Esophagus muscularis mucosa (tissue), 4 donors: ENCODE measurements at regions not wholly inside any gene's neighbourhood (a gene's known extent, or its start where the extent isn't known, plus 50 kb on each side); places are given as distances from the start of the nearest gene placed in this dataset.

Experiments used
- DNase-seq: peaks from one replicate; pipeline ENCODE4 v3.0.0-alpha.2; 2017; ENCODE audit errors: extremely low spot score
- H3K27ac ChIP-seq, 4 donors: fragments of 200-600 bp; sonication (generic); replicated peaks in 1 of 4; 1 replicate in 3 of 4; 2 replicates in 1 of 4; pipeline ENCODE4 v1.5.1; 2016 to 2019; ENCODE audit warnings: mild to moderate bottlenecking in 1 of 4
- H3K27me3 ChIP-seq, 4 donors: fragments of 200-600 bp; sonication (generic); one replicate each; pipeline versions ENCODE4 v1.5.1 to v1.6.0; 2016 to 2019
- H3K36me3 ChIP-seq, 4 donors: fragments of 200-600 bp; sonication (generic); one replicate each; pipeline ENCODE4 v1.5.1; 2016 to 2019
- H3K4me1 ChIP-seq, 4 donors: fragments of 200-600 bp; sonication (generic); one replicate each; pipeline ENCODE4 v1.5.1; 2016 to 2019
- H3K4me3 ChIP-seq, 4 donors: fragments of 200-600 bp; sonication (generic); 1 replicate in 2 of 4; 2 replicates in 2 of 4; pipeline ENCODE4 v1.5.1; 2016 to 2019; ENCODE audit warnings: mild to moderate bottlenecking in 4 of 4, moderate library complexity in 1 of 4
- H3K9me3 ChIP-seq, 4 donors: fragments of 200-600 bp; sonication (generic); 1 replicate in 3 of 4; 2 replicates in 1 of 4; pipeline ENCODE4 v1.5.1; 2016 to 2019
- EP300 ChIP-seq: sonication (generic); formaldehyde crosslinking; IDR thresholded peaks from one replicate; pipeline ENCODE4 v1.6.1; 2017; ENCODE audit warnings: antibody characterized with exemption
- POLR2A ChIP-seq: fragments of 450-650 bp; IDR thresholded peaks from one replicate; pipeline ENCODE4 v1.6.1; 2017; ENCODE audit warnings: antibody characterized with exemption, moderate library complexity, mild to moderate bottlenecking, low read depth
- POLR2AphosphoS5 ChIP-seq, 2 donors: sonication (generic); formaldehyde crosslinking; IDR thresholded peaks; one replicate each; pipeline ENCODE4 v1.6.1; 2017; ENCODE audit warnings: antibody characterized with exemption in 2 of 2
- WGBS: methylation state at CpG from one replicate; pipeline ENCODE4 v1.1.5; 2018; 5-methylcytosine and 5-hydroxymethylcytosine counted together
- intact Hi-C: fragments of 100-400 bp; cut with DNase I; formaldehyde crosslinking; loops from one replicate; pipeline ENCODE4 v1.15.1; 2023
- TF ChIP-seq, protein P1 (sequence below), 3 experiments: fragments of 200-600 bp in 2 of 3; fragments of 450-650 bp in 1 of 3; sonication (generic) in 2 of 3; IDR thresholded peaks; one replicate each; pipeline ENCODE4 v1.5.1; 2017 to 2019; ENCODE audit warnings: antibody characterized with exemption in 3 of 3, mild to moderate bottlenecking in 2 of 3, moderate library complexity in 1 of 3

DNA sequence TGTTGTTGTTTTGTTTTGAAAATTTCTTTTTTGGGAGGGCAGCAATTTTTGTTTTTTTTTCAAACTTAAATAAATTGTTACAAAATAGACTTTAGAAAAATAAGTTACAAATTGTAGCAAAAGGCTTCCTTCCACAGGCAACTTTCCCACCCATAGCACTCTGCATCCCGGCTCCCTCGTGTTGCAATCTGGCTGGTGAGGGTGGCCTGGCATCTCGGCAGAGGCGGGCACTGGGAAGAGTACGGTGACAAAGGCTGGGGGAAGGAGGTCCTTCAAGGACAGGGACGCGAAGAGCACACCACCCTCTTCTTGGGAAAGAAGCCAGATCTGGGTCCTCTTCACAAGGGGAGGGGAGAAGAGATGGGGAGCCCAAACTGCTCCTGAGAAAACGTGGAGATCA lies 379.7 kb downstream of the OLFM4 start:
- WGBS = 90% methylated on average over 8 of the region's 8 CpGs

DNA sequence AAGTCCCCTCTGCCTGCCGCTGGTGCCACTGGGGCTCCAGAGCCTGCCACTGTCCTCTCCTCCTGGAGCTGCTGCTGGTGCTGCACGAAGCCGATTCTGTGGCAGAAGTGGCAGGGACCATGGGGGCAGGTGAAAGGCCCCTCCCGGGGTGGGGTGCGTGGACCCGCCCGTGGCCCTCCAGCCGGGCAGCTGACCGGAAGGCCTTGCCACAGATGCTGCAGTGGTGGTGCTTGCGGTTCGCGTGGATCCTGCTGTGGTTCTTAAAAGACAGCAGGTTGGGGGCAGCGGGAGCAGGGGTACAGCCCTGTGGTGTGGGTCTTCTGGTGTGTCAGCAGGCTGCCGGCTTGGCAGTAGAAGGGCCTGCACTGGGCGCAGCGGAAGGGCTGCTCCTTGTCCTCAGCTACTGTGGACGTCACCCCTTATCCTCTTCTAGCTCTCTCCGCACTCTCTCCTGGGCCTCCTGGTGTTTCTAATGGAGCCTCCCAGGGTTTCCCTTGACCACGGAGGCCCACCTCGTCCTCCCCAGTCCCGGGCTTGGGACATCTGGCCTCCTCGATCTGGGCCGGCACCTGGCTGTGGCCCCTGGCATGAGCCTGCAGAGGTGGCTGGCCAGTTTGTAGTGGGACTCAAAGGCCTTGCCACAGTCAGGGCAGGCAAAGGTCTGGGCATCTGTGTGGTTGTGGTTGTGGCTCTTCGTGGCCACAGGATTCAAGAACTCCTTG lies 380.4 kb downstream of the OLFM4 start:
- Histone ChIP-seq H3K9me3 (no peaks in the 10 kb centered on the region), H3K4me1 (no peaks in the 10 kb centered on the region), H3K36me3 (no peaks in the 10 kb centered on the region), H3K4me3 (no peak overlapping the region), H3K27me3 (no peaks in the 10 kb centered on the region), H3K27ac (no peak overlapping the region)
- intact Hi-C loops = no loop called here
- no peak for DNase-seq
- TF ChIP-seq EP300 (no peak), POLR2AphosphoS5 (IDR thresholded peaks at IDR 0.05) (no peak), POLR2A (no peak)
- TF ChIP-seq, protein P1, sequence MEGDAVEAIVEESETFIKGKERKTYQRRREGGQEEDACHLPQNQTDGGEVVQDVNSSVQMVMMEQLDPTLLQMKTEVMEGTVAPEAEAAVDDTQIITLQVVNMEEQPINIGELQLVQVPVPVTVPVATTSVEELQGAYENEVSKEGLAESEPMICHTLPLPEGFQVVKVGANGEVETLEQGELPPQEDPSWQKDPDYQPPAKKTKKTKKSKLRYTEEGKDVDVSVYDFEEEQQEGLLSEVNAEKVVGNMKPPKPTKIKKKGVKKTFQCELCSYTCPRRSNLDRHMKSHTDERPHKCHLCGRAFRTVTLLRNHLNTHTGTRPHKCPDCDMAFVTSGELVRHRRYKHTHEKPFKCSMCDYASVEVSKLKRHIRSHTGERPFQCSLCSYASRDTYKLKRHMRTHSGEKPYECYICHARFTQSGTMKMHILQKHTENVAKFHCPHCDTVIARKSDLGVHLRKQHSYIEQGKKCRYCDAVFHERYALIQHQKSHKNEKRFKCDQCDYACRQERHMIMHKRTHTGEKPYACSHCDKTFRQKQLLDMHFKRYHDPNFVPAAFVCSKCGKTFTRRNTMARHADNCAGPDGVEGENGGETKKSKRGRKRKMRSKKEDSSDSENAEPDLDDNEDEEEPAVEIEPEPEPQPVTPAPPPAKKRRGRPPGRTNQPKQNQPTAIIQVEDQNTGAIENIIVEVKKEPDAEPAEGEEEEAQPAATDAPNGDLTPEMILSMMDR (IDR thresholded peaks at IDR 0.05) = no peak
- WGBS = 96% methylated on average over 21 of the region's 24 CpGs

More for the DNA sequence above, 379.7 kb downstream of the OLFM4 start:
- no peak for DNase-seq
- intact Hi-C loops = no loop called here
- no peaks in the 10 kb centered on the region for H3K4me1 ChIP-seq
- no peak overlapping the region for H3K27ac ChIP-seq
- TF ChIP-seq POLR2AphosphoS5 (IDR thresholded peaks at IDR 0.05) (no peak), EP300 (no peak), POLR2A (no peak)
- TF ChIP-seq, protein P1 (IDR thresholded peaks at IDR 0.05) = no peak
- H3K9me3 ChIP-seq = no peaks in the 10 kb centered on the region
- no peaks in the 10 kb centered on the region for H3K36me3 ChIP-seq
- no peaks in the 10 kb centered on the region for H3K27me3 ChIP-seq
- H3K4me3 ChIP-seq = no peak overlapping the region

DNA sequence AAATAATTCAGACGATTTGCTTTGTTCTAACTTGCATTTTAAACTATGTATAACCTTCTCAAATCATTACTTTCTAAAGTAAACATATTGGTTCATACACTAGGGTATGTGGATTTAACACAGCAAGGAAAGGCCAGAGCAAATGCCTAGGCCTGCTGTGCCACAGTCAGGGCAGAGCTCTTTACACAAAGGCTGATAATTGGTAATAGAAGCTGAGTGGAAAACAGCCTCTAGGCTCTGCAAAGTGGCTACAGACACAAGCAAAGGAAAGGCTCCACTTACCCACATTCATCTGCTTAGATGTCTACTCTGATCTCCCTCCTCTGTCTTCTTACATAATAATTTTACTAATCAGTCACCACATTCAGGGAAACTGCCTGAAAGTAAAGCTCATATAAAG lies 382.9 kb downstream of the OLFM4 start:
- TF ChIP-seq, protein P1 (IDR thresholded peaks at IDR 0.05) = no peak
- no peak for TF ChIP-seq EP300
- TF ChIP-seq POLR2AphosphoS5 (IDR thresholded peaks at IDR 0.05) = no peak
- TF ChIP-seq POLR2A = no peak
- WGBS = 37% methylated on average over 1 of the region's 1 CpG
- no peaks in the 10 kb centered on the region for H3K36me3 ChIP-seq
- no peaks in the 10 kb centered on the region for H3K27me3 ChIP-seq
- no peaks in the 10 kb centered on the region for H3K9me3 ChIP-seq
- intact Hi-C loops = no loop called here
- no peaks in the 10 kb centered on the region for H3K4me1 ChIP-seq
- no peak for DNase-seq
- H3K27ac ChIP-seq = no peak overlapping the region
- no peak overlapping the region for H3K4me3 ChIP-seq

DNA sequence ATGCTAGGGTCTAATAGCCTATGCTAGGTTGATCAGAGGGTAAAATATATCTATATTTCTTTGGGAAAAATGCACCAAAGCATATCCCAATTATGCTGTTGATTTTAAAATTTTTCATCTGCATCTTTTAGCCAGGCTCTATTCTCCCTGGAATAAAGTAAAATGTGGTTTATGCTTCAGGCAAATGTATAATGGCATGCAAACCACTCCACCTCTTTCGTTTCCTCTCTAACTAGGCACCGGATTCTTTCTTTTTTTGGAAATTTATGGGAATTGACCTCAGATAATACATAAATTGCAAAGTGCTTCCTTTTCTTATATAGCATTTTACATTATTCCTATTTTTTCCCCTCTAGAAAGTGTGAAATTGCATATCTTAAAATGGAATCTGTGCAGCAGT lies 386.5 kb downstream of the OLFM4 start:
- no peaks in the 10 kb centered on the region for H3K27me3 ChIP-seq
- TF ChIP-seq, protein P1 (IDR thresholded peaks at IDR 0.05) = no peak
- TF ChIP-seq POLR2AphosphoS5 (IDR thresholded peaks at IDR 0.05) (no peak), POLR2A (no peak), EP300 (no peak)
- no peaks in the 10 kb centered on the region for H3K4me1 ChIP-seq
- no peak overlapping the region for H3K4me3 ChIP-seq
- no peak for DNase-seq
- 87% methylated on average over 2 of the region's 2 CpGs for WGBS
- H3K9me3 ChIP-seq = no peaks in the 10 kb centered on the region
- H3K27ac ChIP-seq = no peak overlapping the region
- intact Hi-C loops = no loop called here
- H3K36me3 ChIP-seq = no peaks in the 10 kb centered on the region

DNA sequence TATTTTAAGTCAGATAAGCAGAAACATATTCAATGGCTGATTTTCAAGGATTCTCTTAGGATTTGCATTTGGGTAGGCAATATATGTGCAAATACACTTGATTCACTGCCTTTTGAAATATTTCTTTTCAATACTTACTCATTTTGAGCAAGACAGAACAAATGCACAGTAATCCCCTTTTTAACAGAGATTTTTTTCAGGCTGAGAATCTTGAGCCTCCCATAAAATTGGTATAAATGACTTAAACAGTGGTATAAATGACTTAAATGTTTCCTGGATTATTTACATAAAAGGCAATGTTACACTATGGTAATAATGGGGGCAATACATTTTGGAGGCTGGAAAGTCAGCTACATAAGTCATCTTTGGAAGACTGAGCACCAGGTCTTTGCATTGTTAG lies 389.0 kb downstream of the OLFM4 start:
- Histone ChIP-seq H3K27me3 (no peaks in the 10 kb centered on the region), H3K36me3 (no peaks in the 10 kb centered on the region), H3K9me3 (no peaks in the 10 kb centered on the region), H3K4me1 (no peaks in the 10 kb centered on the region), H3K27ac (no peak overlapping the region), H3K4me3 (no peak overlapping the region)
- no peak for TF ChIP-seq POLR2A
- no peak for DNase-seq
- intact Hi-C loops = no loop called here
